NCI-H187 treated with DMSO at 0.1 percent for 48 hours (cell line): ENCODE measurements at regions not wholly inside any gene's neighbourhood (a gene's known extent, or its start where the extent isn't known, plus 50 kb on each side); places are given as distances from the start of the nearest gene placed in this dataset.
"Not testable (repeated sequence)": the region's sequence is repeated elsewhere in the genome, so short reads cannot be mapped to it uniquely, and the experiment has no call there.

Experiments used
- DNase-seq: peaks from one replicate; lab custom pipeline; 2025; lab: John Stamatoyannopoulos, UW

- no peak for DNase-seq
These were observed 346.3 kb downstream of the VRK1 start for GRCh38 chr14:97143456-97143855.

GRCh38 chr14:97148021-97148420, 350.8 kb downstream of the VRK1 start:
- DNase-seq = not testable (repeated sequence)

GRCh38 chr14:97149775-97150174, 352.6 kb downstream of the VRK1 start:
- no peak for DNase-seq

GRCh38 chr14:97153527-97153926, 356.3 kb downstream of the VRK1 start:
- no peak for DNase-seq

- DNase-seq = no peak
These were observed 358.1 kb downstream of the VRK1 start for GRCh38 chr14:97155320-97155719.

GRCh38 chr14:97155814-97156213, 358.6 kb downstream of the VRK1 start:
- DNase-seq = no peak

- DNase-seq = no peak
These were observed 359.5 kb downstream of the VRK1 start for GRCh38 chr14:97156705-97157104.

- DNase-seq = no peak
These were observed 360.9 kb downstream of the VRK1 start for GRCh38 chr14:97158102-97158501.

GRCh38 chr14:97159124-97159523, 361.9 kb downstream of the VRK1 start:
- DNase-seq = no peak

- DNase-seq = no peak
These were observed 365.4 kb downstream of the VRK1 start for GRCh38 chr14:97162621-97163020.

- no peak for DNase-seq
These were observed 366.8 kb downstream of the VRK1 start for GRCh38 chr14:97164021-97164420.

- no peak for DNase-seq
These were observed 369.3 kb downstream of the VRK1 start for GRCh38 chr14:97166497-97166896.

- not testable (repeated sequence) for DNase-seq
These were observed 370.4 kb downstream of the VRK1 start for GRCh38 chr14:97167577-97167976.

- no peak for DNase-seq
These were observed 375.5 kb downstream of the VRK1 start for GRCh38 chr14:97172644-97173043.

GRCh38 chr14:97177016-97177415, 379.8 kb downstream of the VRK1 start:
- DNase-seq = no peak

GRCh38 chr14:97177635-97178034, 380.5 kb downstream of the VRK1 start:
- DNase-seq = no peak

GRCh38 chr14:97178781-97179180, 381.6 kb downstream of the VRK1 start:
- no peak for DNase-seq

GRCh38 chr14:97179573-97179972, 382.4 kb downstream of the VRK1 start:
- no peak for DNase-seq

- DNase-seq = no peak
These were observed 383.4 kb downstream of the VRK1 start for GRCh38 chr14:97180304-97181200.

GRCh38 chr14:97185186-97185585, 388.0 kb downstream of the VRK1 start:
- no peak for DNase-seq

GRCh38 chr14:97187916-97188315, 390.7 kb downstream of the VRK1 start:
- no peak for DNase-seq

- DNase-seq = no peak
These were observed 399.2 kb downstream of the VRK1 start for GRCh38 chr14:97196336-97196735.

- no peak for DNase-seq
These were observed 401.6 kb downstream of the VRK1 start for GRCh38 chr14:97198813-97199212.

GRCh38 chr14:97200245-97200644, 403.1 kb downstream of the VRK1 start:
- no peak for DNase-seq
